Tibial nerve (tissue), 3 donors: ENCODE measurements at regions not wholly inside any gene's neighbourhood (a gene's known extent, or its start where the extent isn't known, plus 50 kb on each side); places are given as distances from the start of the nearest gene placed in this dataset.

Source experiments
- CTCF ChIP-seq, 5 experiments: fragments of 200-600 bp in 3 of 5; fragments of 450-650 bp in 2 of 5; sonication (generic) in 3 of 5; IDR thresholded peaks; one replicate each; pipeline ENCODE4 v1.5.1; 2016 to 2019; ENCODE audit warnings: antibody characterized with exemption in 5 of 5, mild to moderate bottlenecking in 3 of 5, moderate library complexity in 2 of 5
- POLR2A ChIP-seq, 2 donors: fragments of 450-650 bp; IDR thresholded peaks; one replicate each; pipeline ENCODE4 v1.6.1; 2017; ENCODE audit warnings: antibody characterized with exemption in 2 of 2, mild to moderate bottlenecking in 2 of 2, moderate library complexity in 2 of 2

DNA sequence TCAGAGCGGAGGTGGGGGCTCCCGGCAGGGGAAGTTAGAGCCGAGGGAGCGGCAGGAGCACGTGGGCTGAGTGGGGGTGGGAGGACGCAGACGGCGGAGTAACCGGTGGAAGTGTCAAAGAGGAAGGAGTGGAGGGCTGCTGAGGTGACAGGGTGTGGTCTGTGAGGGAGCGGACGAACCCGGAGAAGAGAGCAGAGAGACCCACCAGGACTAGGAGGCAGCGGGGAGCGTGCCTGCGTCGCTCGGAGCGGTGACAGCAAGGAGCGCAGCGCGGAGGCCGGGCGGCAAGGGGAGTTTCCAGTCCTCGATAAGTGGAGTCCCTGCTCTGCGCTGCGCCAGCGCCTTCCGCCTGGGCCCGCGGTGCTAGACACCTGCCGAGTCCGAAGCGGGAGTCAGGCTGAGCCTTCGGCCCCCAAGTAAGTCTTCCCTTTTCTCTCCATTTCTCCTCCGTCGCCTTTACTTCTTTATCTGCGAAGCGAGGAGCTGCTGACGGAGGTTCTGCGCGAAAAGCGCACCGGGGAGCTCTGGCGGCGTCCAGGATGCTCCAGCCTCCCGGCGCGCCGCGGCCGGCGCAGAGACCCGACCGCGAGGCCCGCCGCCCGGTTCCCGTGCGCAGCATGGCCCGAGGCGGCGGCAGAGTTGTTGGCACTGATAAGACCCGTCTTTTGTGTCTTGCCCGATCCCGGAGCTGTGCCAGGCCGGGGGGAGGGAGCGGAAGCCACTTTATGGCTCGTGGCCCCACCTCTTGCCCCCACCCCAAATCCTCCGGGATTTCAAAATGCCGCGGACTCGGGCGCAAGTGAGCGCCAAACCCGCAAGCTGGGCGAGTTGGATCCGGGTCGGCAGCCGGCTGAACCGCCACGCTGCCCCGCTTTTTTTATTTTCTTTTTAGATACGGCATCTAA lies 533.0 kb upstream of the SEMA6D start:
- TF ChIP-seq CTCF (IDR thresholded peaks at IDR 0.05) (no peak), POLR2A (IDR thresholded peaks at IDR 0.05) (no peak)
